ENCODE measurements at regions not wholly inside any gene's neighbourhood (a gene's known extent, or its start where the extent isn't known, plus 50 kb on each side); places are given as distances from the start of the nearest gene placed in this dataset.
A peak's percentile ranks its signal among the peaks of the same experiment; 100 is the strongest.

GRCh38 chr18:40877096-40877495 is 1077.9 kb upstream of the PIK3C3 start:
- no peaks in the 10 kb centered on the region for H3K27me3 ChIP-seq
- H3K4me3 ChIP-seq: no peak overlapping the region
- no peaks in the 10 kb centered on the region for H3K4me1 ChIP-seq
- 78% methylated on average over 5 of the region's 5 CpGs for WGBS, 2 donors
- no peak for TF ChIP-seq POLR2AphosphoS5 (IDR thresholded peaks at IDR 0.05)
- no peak for TF ChIP-seq EP300 (IDR thresholded peaks at IDR 0.05)
- no peak for TF ChIP-seq CTCF (IDR thresholded peaks at IDR 0.05)
- no peak for TF ChIP-seq POLR2A (IDR thresholded peaks at IDR 0.05)
- ATAC-seq (ENCODE audit: low FRiP score in 2 of 2) (no peak), DNase-seq (no peak)
- no peaks in the 10 kb centered on the region for H3K9me3 ChIP-seq
- H3K27ac ChIP-seq: no peak overlapping the region
- H3K36me3 ChIP-seq: no peaks in the 10 kb centered on the region

- TF ChIP-seq CTCF (IDR thresholded peaks at IDR 0.05) (no peak), EP300 (IDR thresholded peaks at IDR 0.05) (no peak), POLR2A (IDR thresholded peaks at IDR 0.05) (no peak), POLR2AphosphoS5 (IDR thresholded peaks at IDR 0.05) (no peak)
- no peak overlapping the region for H3K4me3 ChIP-seq
- ATAC-seq (ENCODE audit: low FRiP score in 2 of 2) (no peak), DNase-seq (no peak)
- H3K4me1 ChIP-seq: no peaks in the 10 kb centered on the region
- H3K36me3 ChIP-seq: no peaks in the 10 kb centered on the region
- no peak overlapping the region for H3K27ac ChIP-seq
- no peaks in the 10 kb centered on the region for H3K27me3 ChIP-seq
- no peaks in the 10 kb centered on the region for H3K9me3 ChIP-seq
- WGBS, 2 donors: 76 to 88% methylated on average over 4 of the region's 4 CpGs
These were observed 1079.9 kb upstream of the PIK3C3 start for GRCh38 chr18:40875101-40875615.

- DNase-seq: no peak
- Histone ChIP-seq H3K36me3 (no peaks in the 10 kb centered on the region), H3K27me3 (no peaks in the 10 kb centered on the region), H3K4me3 (no peak overlapping the region), H3K27ac (no peak overlapping the region), H3K4me1 (no peaks in the 10 kb centered on the region), H3K9me3 (no peaks in the 10 kb centered on the region)
- no peak for TF ChIP-seq CTCF (IDR thresholded peaks at IDR 0.05)
- TF ChIP-seq POLR2AphosphoS5 (IDR thresholded peaks at IDR 0.05): no peak
- no peak for TF ChIP-seq EP300 (IDR thresholded peaks at IDR 0.05)
- TF ChIP-seq POLR2A (IDR thresholded peaks at IDR 0.05): no peak
- peak in 1 of 2 donors; percentile 83 for ATAC-seq (ENCODE audit: low FRiP score in 2 of 2)
- WGBS, 2 donors: 47 to 83% methylated on average over 1 of the region's 1 CpG
These were observed 1080.8 kb upstream of the PIK3C3 start for GRCh38 chr18:40874233-40874632.

- no peaks in the 10 kb centered on the region for H3K36me3 ChIP-seq
- no peak for DNase-seq
- ATAC-seq (ENCODE audit: low FRiP score in 2 of 2): peak in 1 of 2 donors; percentile 56
- no peaks in the 10 kb centered on the region for H3K9me3 ChIP-seq
- WGBS, 2 donors: 58 to 64% methylated on average over 4 of the region's 4 CpGs
- no peaks in the 10 kb centered on the region for H3K27me3 ChIP-seq
- TF ChIP-seq POLR2AphosphoS5 (IDR thresholded peaks at IDR 0.05): no peak
- TF ChIP-seq CTCF (IDR thresholded peaks at IDR 0.05): no peak
- no peak for TF ChIP-seq EP300 (IDR thresholded peaks at IDR 0.05)
- no peak for TF ChIP-seq POLR2A (IDR thresholded peaks at IDR 0.05)
- H3K27ac ChIP-seq: no peak overlapping the region
- H3K4me3 ChIP-seq: no peak overlapping the region
- no peaks in the 10 kb centered on the region for H3K4me1 ChIP-seq
These were observed 1086.8 kb upstream of the PIK3C3 start for GRCh38 chr18:40868110-40868858.

GRCh38 chr18:40867459-40867858 is 1087.6 kb upstream of the PIK3C3 start:
- no peak for TF ChIP-seq CTCF (IDR thresholded peaks at IDR 0.05)
- TF ChIP-seq EP300 (IDR thresholded peaks at IDR 0.05): no peak
- TF ChIP-seq POLR2A (IDR thresholded peaks at IDR 0.05): no peak
- TF ChIP-seq POLR2AphosphoS5 (IDR thresholded peaks at IDR 0.05): no peak
- no peak overlapping the region for H3K4me3 ChIP-seq
- no peaks in the 10 kb centered on the region for H3K9me3 ChIP-seq
- no peak overlapping the region for H3K27ac ChIP-seq
- DNase-seq (no peak), ATAC-seq (ENCODE audit: low FRiP score in 2 of 2) (no peak)
- WGBS, 2 donors: 62 to 73% methylated on average over 2 of the region's 2 CpGs
- no peaks in the 10 kb centered on the region for H3K4me1 ChIP-seq
- no peaks in the 10 kb centered on the region for H3K27me3 ChIP-seq
- no peaks in the 10 kb centered on the region for H3K36me3 ChIP-seq
